Mucosa of descending colon (tissue), 3 donors: ENCODE measurements at regions not wholly inside any gene's neighbourhood (a gene's known extent, or its start where the extent isn't known, plus 50 kb on each side); places are given as distances from the start of the nearest gene placed in this dataset.
A peak's percentile ranks its signal among the peaks of the same experiment; 100 is the strongest.

Source experiments
- ATAC-seq: fragments of 200-7000 bp; cut with Tn5 transposase; one replicate; pipeline ENCODE4 v1.9.1; 2020; ENCODE audit warnings: mild to moderate bottlenecking, moderate library complexity
- DNase-seq, 3 donors: peaks; one replicate each; pipeline ENCODE4 v3.0.0-alpha.2; 2020
- H3K36me3 ChIP-seq: fragments of 200-600 bp; one replicate; pipeline ENCODE4 v1.8.0; 2021; ENCODE audit warnings: low read depth, mild to moderate bottlenecking
- H3K4me1 ChIP-seq: fragments of 200-600 bp; one replicate; pipeline ENCODE4 v1.8.0; 2021; ENCODE audit warnings: low read depth, mild to moderate bottlenecking
- H3K4me3 ChIP-seq: fragments of 200-600 bp; one replicate; pipeline ENCODE4 v1.8.0; 2021; ENCODE audit warnings: mild to moderate bottlenecking
- H3K9me3 ChIP-seq: fragments of 200-600 bp; one replicate; pipeline ENCODE4 v1.8.0; 2021; ENCODE audit warnings: mild to moderate bottlenecking
- intact Hi-C, 2 donors: fragments of 100-400 bp; cut with DNase I in 1 of 2; cut with micrococcal nuclease in 1 of 2; formaldehyde crosslinking; loops; one replicate each; pipeline versions ENCODE4 v1.11.0 to v1.11.1; 2022; cut with DNase I, micrococcal nuclease
- TF ChIP-seq, protein P1 (sequence below): fragments of 200-600 bp; IDR thresholded peaks from one replicate; pipeline ENCODE4 v1.8.0; 2022; ENCODE audit warnings: antibody characterized with exemption, mild to moderate bottlenecking
- donor health status: DM: no; HTN: no; CAD: no; lungs with moderate emphysema.
- donor health status: DM: no; HTN: no; CAD: no.
- donor health status: DM: no; HTN: yes; CAD: no.

DNA sequence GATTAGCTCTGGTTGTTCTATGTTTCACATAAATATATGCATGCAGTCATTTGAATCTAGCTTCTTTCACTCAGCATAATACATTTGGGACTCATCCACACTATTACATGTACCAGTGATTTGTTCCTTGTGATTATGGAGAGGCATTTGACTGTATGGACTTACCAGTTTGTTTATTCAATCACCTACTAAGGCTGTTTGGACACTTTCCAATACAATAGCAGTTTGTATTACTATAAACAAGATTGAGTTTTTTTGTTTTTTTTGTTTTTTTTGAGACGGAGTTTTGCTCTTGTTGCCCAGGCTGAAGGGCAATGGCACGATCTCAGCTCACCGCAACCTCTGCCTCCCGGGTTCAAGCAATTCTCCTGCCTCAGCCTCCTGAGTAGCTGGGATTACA, 109.8 kb upstream of the DST start:
- intact Hi-C loops: no loop called here
- Histone ChIP-seq H3K36me3 (no peaks in the 10 kb centered on the region), H3K4me1 (no peaks in the 10 kb centered on the region)

DNA sequence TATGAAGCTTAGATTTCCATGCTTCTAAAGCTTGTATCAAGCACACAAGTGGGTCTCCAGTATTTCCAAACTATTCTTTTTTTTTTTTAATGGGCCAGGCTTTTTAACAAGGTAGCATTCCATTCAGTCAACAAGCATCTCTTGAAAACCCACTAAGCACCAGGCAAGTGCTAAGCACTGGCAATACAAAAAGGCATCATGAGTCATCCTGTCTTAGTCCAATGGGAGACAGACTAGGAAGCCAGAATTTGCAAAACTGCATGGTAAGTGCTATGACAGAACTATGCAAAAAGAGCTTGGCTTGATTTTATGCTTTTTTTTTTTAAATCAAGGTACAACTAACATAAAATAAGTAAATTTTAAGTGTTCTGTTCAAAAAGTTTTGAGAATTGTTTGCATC, 109.3 kb upstream of the DST start:
- ATAC-seq (no peak), DNase-seq (no peak)
- H3K36me3 ChIP-seq: no peaks in the 10 kb centered on the region
- intact Hi-C loops: no loop called here
- H3K4me3 ChIP-seq: no peak overlapping the region
- no peaks in the 10 kb centered on the region for H3K4me1 ChIP-seq
- TF ChIP-seq, protein P1, sequence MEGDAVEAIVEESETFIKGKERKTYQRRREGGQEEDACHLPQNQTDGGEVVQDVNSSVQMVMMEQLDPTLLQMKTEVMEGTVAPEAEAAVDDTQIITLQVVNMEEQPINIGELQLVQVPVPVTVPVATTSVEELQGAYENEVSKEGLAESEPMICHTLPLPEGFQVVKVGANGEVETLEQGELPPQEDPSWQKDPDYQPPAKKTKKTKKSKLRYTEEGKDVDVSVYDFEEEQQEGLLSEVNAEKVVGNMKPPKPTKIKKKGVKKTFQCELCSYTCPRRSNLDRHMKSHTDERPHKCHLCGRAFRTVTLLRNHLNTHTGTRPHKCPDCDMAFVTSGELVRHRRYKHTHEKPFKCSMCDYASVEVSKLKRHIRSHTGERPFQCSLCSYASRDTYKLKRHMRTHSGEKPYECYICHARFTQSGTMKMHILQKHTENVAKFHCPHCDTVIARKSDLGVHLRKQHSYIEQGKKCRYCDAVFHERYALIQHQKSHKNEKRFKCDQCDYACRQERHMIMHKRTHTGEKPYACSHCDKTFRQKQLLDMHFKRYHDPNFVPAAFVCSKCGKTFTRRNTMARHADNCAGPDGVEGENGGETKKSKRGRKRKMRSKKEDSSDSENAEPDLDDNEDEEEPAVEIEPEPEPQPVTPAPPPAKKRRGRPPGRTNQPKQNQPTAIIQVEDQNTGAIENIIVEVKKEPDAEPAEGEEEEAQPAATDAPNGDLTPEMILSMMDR: no peak
- H3K9me3 ChIP-seq: no peaks in the 10 kb centered on the region

More for the DNA sequence above, 109.8 kb upstream of the DST start:
- no peak for DNase-seq
- Histone ChIP-seq H3K4me3 (no peak overlapping the region), H3K9me3 (no peaks in the 10 kb centered on the region)
- TF ChIP-seq, protein P1: no peak
- no peak for ATAC-seq

DNA sequence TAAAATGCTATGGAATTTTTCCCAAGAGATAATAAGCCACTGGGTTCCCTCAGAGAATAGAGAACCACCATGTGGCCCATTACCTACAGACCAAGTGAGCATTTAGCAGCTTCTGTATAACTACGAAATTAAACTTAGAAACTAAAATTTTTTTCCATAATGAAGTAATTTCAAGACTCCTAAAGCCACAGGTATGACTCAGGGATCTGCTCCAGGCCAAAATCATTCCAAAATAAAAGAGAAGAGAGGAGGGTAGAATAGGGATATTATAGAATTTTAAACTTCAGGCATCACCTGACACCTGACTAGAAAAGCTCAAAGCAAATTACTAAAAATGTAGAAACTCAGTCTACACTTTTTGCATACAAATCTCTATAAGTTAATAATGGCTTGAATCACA, 108.9 kb upstream of the DST start:
- no peak overlapping the region for H3K4me3 ChIP-seq
- DNase-seq (no peak), ATAC-seq (no peak)
- no peaks in the 10 kb centered on the region for H3K4me1 ChIP-seq
- H3K9me3 ChIP-seq: no peaks in the 10 kb centered on the region
- intact Hi-C loops: no loop called here
- H3K36me3 ChIP-seq: no peaks in the 10 kb centered on the region
- TF ChIP-seq, protein P1: no peak

DNA sequence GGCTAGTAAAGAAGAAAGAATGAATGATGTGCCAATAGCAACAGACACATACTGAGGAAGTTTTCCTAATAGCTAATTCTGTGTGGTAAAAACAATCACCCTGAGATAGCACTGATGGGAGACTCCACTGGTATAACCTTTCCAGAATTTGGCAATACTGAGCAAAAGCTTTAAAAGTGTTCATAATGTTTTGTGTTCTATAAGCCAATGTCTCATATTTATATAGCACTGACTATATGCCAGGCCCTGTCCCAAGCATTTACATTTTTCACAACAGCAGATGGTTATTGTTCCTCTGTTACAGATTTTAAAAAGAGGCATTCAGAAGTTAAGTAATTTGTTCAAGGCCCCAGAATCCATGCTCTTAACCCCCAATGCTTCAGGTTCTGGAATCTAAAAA, 108.0 kb upstream of the DST start:
- intact Hi-C loops: no loop called here

DNA sequence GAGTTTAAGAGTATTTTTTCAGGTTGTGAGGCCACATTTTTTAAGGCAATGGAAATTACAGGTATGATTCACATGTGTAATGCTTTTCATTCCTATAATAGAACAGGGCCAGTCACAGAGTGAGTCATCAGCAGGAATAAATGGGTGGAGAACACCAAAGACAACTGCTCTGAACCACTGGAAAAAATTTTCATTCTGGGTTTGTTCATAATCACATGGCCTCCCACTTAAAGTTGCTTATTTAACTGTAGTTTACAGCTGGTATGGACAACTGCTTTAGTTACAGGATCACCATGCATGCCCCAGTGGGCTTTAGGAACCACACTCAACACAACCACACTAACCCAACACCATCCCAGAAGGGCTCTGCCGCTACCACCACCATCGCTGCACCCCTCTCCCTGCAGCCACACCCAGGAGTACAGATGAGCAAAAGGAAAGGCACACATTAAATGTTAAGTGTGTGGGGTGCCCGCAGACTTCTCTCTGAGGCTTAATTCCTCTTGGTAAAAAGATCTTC, 107.0 kb upstream of the DST start:
- TF ChIP-seq, protein P1: no peak
- no peaks in the 10 kb centered on the region for H3K9me3 ChIP-seq
- no peak overlapping the region for H3K4me3 ChIP-seq
- intact Hi-C loops: no loop called here
- peak; percentile 93 for ATAC-seq
- no peaks in the 10 kb centered on the region for H3K4me1 ChIP-seq
- no peak for DNase-seq
- H3K36me3 ChIP-seq: no peaks in the 10 kb centered on the region

More for the DNA sequence above, 108.0 kb upstream of the DST start:
- Histone ChIP-seq H3K4me3 (no peak overlapping the region), H3K4me1 (no peaks in the 10 kb centered on the region), H3K36me3 (no peaks in the 10 kb centered on the region), H3K9me3 (no peaks in the 10 kb centered on the region)
- ATAC-seq: no peak
- TF ChIP-seq, protein P1: no peak
- DNase-seq: no peak
